ENCODE measurements at regions not wholly inside any gene's neighbourhood (a gene's known extent, or its start where the extent isn't known, plus 50 kb on each side); places are given as distances from the start of the nearest gene placed in this dataset.

GRCh38 chr1:216836316-216836715, 113.1 kb upstream of the ESRRG start:
- Mint-ChIP-seq H3K36me3 (ENCODE audit: low read depth) (peaks cover 9% of the 10 kb centered on the region), H3K4me1 (peaks cover 5% of the 10 kb centered on the region), H3K27me3 (ENCODE audit: low read depth) (no peaks in the 10 kb centered on the region), H3K9me3 (peaks cover 2% of the 10 kb centered on the region), H3K4me3 (no peak overlapping the region), H3K27ac (no peak overlapping the region)
- TF ChIP-seq CTCF (IDR thresholded peaks at IDR 0.05; ENCODE audit: unreplicated experiment in 3 of 3): no peak

DNA sequence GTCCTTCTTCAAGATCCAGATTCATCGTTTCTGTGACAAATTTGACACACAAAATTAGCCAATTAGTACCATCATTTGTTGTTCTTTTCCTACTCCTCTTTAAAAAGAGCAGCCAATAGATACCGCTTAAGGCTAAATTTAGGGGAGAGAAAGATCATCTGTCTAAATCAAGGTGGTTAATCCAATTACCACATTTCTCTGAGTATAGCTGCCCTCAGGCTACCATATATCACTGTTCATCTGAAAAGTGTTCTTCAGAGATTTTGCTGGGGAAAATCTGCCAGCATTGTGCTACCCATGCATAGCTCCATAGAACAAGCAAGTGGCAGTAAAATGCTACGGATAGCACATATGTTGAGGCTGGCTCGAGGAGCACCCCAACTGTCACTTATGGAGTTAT, 110.3 kb upstream of the ESRRG start:
- Mint-ChIP-seq H3K4me1 (peaks cover 11% of the 10 kb centered on the region), H3K27ac (no peak overlapping the region), H3K27me3 (ENCODE audit: low read depth) (no peaks in the 10 kb centered on the region), H3K4me3 (no peak overlapping the region), H3K9me3 (no peaks in the 10 kb centered on the region), H3K36me3 (ENCODE audit: low read depth) (peaks cover 5% of the 10 kb centered on the region)
- TF ChIP-seq CTCF (IDR thresholded peaks at IDR 0.05; ENCODE audit: unreplicated experiment in 3 of 3): no peak

GRCh38 chr1:216832192-216832591, 109.0 kb upstream of the ESRRG start:
- Mint-ChIP-seq H3K4me3 (no peak overlapping the region), H3K27ac (no peak overlapping the region), H3K36me3 (ENCODE audit: low read depth) (peaks cover 5% of the 10 kb centered on the region), H3K9me3 (no peaks in the 10 kb centered on the region), H3K4me1 (peaks cover 11% of the 10 kb centered on the region), H3K27me3 (ENCODE audit: low read depth) (no peaks in the 10 kb centered on the region)
- TF ChIP-seq CTCF (IDR thresholded peaks at IDR 0.05; ENCODE audit: unreplicated experiment in 3 of 3): no peak

DNA sequence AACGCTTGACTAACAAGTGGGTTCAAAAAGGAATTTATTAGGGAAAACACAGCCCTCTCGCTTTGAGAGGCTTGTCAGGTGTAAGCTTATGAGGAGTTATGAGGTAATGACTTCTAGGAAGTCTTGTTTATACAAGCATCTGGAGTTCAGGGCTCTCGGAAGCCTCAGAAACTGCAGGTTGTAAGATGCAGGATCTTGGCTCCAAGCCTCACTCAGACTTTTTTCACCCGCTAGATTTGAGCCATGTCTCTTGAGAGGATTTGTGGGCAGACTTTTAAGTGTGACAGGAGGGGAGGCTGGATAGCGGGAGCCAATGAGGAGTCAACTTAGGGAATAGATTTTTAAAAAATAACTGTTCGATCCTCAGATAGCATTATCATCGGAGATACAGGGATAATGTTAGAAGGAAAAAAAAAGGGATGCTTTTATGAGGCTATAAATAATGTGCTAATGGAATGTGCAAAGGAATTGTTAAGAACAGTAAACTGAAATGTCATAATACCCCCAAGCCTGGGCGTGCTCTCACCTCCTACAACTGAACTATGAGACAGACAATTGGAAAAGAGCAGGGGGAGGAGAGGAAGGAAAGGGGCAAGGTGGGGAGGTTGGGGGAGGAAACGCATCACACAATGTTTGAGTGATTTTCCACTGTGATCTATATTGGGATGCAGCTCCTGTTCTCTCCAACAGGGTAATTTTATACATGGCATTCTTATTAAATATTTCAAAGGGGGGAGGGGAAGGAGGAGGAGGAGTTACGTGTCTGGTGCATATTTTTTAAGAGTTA, 107.4 kb upstream of the ESRRG start:
- Mint-ChIP-seq H3K27ac (peak overlapping the region in 2 of 3 experiments; percentile 14 to 37), H3K9me3 (no peaks in the 10 kb centered on the region), H3K4me1 (peaks cover 11% of the 10 kb centered on the region), H3K27me3 (ENCODE audit: low read depth) (no peaks in the 10 kb centered on the region), H3K4me3 (no peak overlapping the region), H3K36me3 (ENCODE audit: low read depth) (no peaks in the 10 kb centered on the region)
- TF ChIP-seq CTCF (IDR thresholded peaks at IDR 0.05; ENCODE audit: unreplicated experiment in 3 of 3): no peak

- H3K4me3 Mint-ChIP-seq: no peak overlapping the region
- H3K36me3 Mint-ChIP-seq (ENCODE audit: low read depth): no peaks in the 10 kb centered on the region
- no peaks in the 10 kb centered on the region for H3K9me3 Mint-ChIP-seq
- no peak overlapping the region for H3K27ac Mint-ChIP-seq
- H3K4me1 Mint-ChIP-seq: peaks cover 15% of the 10 kb centered on the region
- H3K27me3 Mint-ChIP-seq (ENCODE audit: low read depth): no peaks in the 10 kb centered on the region
- TF ChIP-seq CTCF (IDR thresholded peaks at IDR 0.05; ENCODE audit: unreplicated experiment in 3 of 3): no peak
Measured at GRCh38 chr1:216827251-216827650, 104.0 kb upstream of the ESRRG start.

DNA sequence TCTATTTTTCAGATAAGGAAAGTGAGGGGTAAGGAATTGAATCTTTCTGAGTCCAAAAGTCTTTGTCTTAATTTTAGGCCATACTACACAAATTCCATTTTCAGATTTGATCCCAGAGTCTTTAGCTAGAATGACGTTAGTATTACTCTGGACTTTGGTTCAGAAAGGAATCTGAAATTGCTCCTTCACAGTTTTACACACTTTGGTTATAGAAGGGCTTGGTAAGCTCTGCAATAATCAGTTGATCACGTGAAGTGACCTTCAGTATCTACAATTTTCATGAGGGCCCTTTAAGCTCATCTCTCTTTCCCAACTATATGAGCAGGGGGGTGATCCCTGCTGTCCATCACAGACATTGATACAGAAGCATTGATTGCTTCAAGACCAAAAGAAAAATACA, 103.4 kb upstream of the ESRRG start:
- Mint-ChIP-seq H3K4me1 (peaks cover 18% of the 10 kb centered on the region), H3K9me3 (no peaks in the 10 kb centered on the region), H3K4me3 (no peak overlapping the region), H3K27me3 (ENCODE audit: low read depth) (no peaks in the 10 kb centered on the region), H3K27ac (no peak overlapping the region), H3K36me3 (ENCODE audit: low read depth) (no peaks in the 10 kb centered on the region)
- no peak for TF ChIP-seq CTCF (IDR thresholded peaks at IDR 0.05; ENCODE audit: unreplicated experiment in 3 of 3)
